ENCODE measurements at regions not wholly inside any gene's neighbourhood (a gene's known extent, or its start where the extent isn't known, plus 50 kb on each side); places are given as distances from the start of the nearest gene placed in this dataset.
A peak's percentile ranks its signal among the peaks of the same experiment; 100 is the strongest.

GRCh38 chr10:59060852-59061251 is 115.6 kb upstream of the PHYHIPL start:
- WGBS, 3 donors, result 94 to 100% (median 98%) methylated on average over 1 of the region's 1 CpG
- H3K4me1 ChIP-seq (ENCODE audit: control insufficient read depth in 3 of 3, insufficient read depth in 2 of 3, low read depth in 1 of 3, low read length in 2 of 3), result peaks cover 0 to 21% (median 0%) of the 10 kb centered on the region in 3 donors
- no peaks in the 10 kb centered on the region for H3K36me3 ChIP-seq (ENCODE audit: control insufficient read depth in 3 of 3, insufficient read depth in 2 of 3, low read depth in 1 of 3, low read length in 3 of 3)
- H3K27me3 ChIP-seq (ENCODE audit: control insufficient read depth in 3 of 3, insufficient read depth in 3 of 3, low read length in 3 of 3), result no peaks in the 10 kb centered on the region
- H3K27ac ChIP-seq (ENCODE audit: low read depth in 1 of 3, low read length in 2 of 3), result no peak overlapping the region
- H3K9me3 ChIP-seq (ENCODE audit: control insufficient read depth in 2 of 2, insufficient read depth in 1 of 2, low read depth in 1 of 2, low read length in 1 of 2), result no peaks in the 10 kb centered on the region
- FAIRE-seq (no peak), DNase-seq (no peak)
- H3K4me3 ChIP-seq (ENCODE audit: low read depth in 1 of 3, low read length in 3 of 3), result no peak overlapping the region

- Histone ChIP-seq H3K9me3 (ENCODE audit: control insufficient read depth in 2 of 2, insufficient read depth in 1 of 2, low read depth in 1 of 2, low read length in 1 of 2) (no peaks in the 10 kb centered on the region), H3K4me3 (ENCODE audit: low read depth in 1 of 3, low read length in 3 of 3) (no peak overlapping the region), H3K27ac (ENCODE audit: low read depth in 1 of 3, low read length in 2 of 3) (peak overlapping the region in 1 of 3 donors; percentile 19), H3K27me3 (ENCODE audit: control insufficient read depth in 3 of 3, insufficient read depth in 3 of 3, low read length in 3 of 3) (no peaks in the 10 kb centered on the region), H3K36me3 (ENCODE audit: control insufficient read depth in 3 of 3, insufficient read depth in 2 of 3, low read depth in 1 of 3, low read length in 3 of 3) (no peaks in the 10 kb centered on the region), H3K4me1 (ENCODE audit: control insufficient read depth in 3 of 3, insufficient read depth in 2 of 3, low read depth in 1 of 3, low read length in 2 of 3) (peaks cover 0 to 21% (median 0%) of the 10 kb centered on the region in 3 donors)
- WGBS, 3 donors, result 40 to 79% (median 58%) methylated on average over 1 of the region's 1 CpG
- DNase-seq (peak in 1 of 2 donors; percentile 18), FAIRE-seq (no peak)
These were observed 113.0 kb upstream of the PHYHIPL start for GRCh38 chr10:59063491-59063890.

GRCh38 chr10:59064080-59064692 is 112.3 kb upstream of the PHYHIPL start:
- DNase-seq (peak; percentile 56 to 80), FAIRE-seq (no peak)
- WGBS, 3 donors, result 12 to 61% (median 34%) methylated on average over 2 of the region's 2 CpGs
- H3K4me1 ChIP-seq (ENCODE audit: control insufficient read depth in 3 of 3, insufficient read depth in 2 of 3, low read depth in 1 of 3, low read length in 2 of 3), result peaks cover 0 to 21% (median 0%) of the 10 kb centered on the region in 3 donors
- no peaks in the 10 kb centered on the region for H3K36me3 ChIP-seq (ENCODE audit: control insufficient read depth in 3 of 3, insufficient read depth in 2 of 3, low read depth in 1 of 3, low read length in 3 of 3)
- no peaks in the 10 kb centered on the region for H3K27me3 ChIP-seq (ENCODE audit: control insufficient read depth in 3 of 3, insufficient read depth in 3 of 3, low read length in 3 of 3)
- H3K9me3 ChIP-seq (ENCODE audit: control insufficient read depth in 2 of 2, insufficient read depth in 1 of 2, low read depth in 1 of 2, low read length in 1 of 2), result no peaks in the 10 kb centered on the region
- no peak overlapping the region for H3K4me3 ChIP-seq (ENCODE audit: low read depth in 1 of 3, low read length in 3 of 3)
- peak overlapping the region in 1 of 3 donors; percentile 46 for H3K27ac ChIP-seq (ENCODE audit: low read depth in 1 of 3, low read length in 2 of 3)

GRCh38 chr10:59064759-59065539 is 111.5 kb upstream of the PHYHIPL start:
- no peak for DNase-seq
- no peaks in the 10 kb centered on the region for H3K36me3 ChIP-seq (ENCODE audit: control insufficient read depth in 3 of 3, insufficient read depth in 2 of 3, low read depth in 1 of 3, low read length in 3 of 3)
- no peak for FAIRE-seq
- H3K27me3 ChIP-seq (ENCODE audit: control insufficient read depth in 3 of 3, insufficient read depth in 3 of 3, low read length in 3 of 3), result no peaks in the 10 kb centered on the region
- 64 to 82% (median 78%) methylated on average over 6 of the region's 6 CpGs for WGBS, 3 donors
- no peak overlapping the region for H3K4me3 ChIP-seq (ENCODE audit: low read depth in 1 of 3, low read length in 3 of 3)
- H3K27ac ChIP-seq (ENCODE audit: low read depth in 1 of 3, low read length in 2 of 3), result peak overlapping the region in 1 of 3 donors; percentile 46
- no peaks in the 10 kb centered on the region for H3K9me3 ChIP-seq (ENCODE audit: control insufficient read depth in 2 of 2, insufficient read depth in 1 of 2, low read depth in 1 of 2, low read length in 1 of 2)
- peaks cover 0 to 21% (median 0%) of the 10 kb centered on the region in 3 donors for H3K4me1 ChIP-seq (ENCODE audit: control insufficient read depth in 3 of 3, insufficient read depth in 2 of 3, low read depth in 1 of 3, low read length in 2 of 3)

GRCh38 chr10:59068581-59069191 is 107.8 kb upstream of the PHYHIPL start:
- H3K27ac ChIP-seq (ENCODE audit: low read depth in 1 of 3, low read length in 2 of 3), result no peak overlapping the region
- H3K36me3 ChIP-seq (ENCODE audit: control insufficient read depth in 3 of 3, insufficient read depth in 2 of 3, low read depth in 1 of 3, low read length in 3 of 3), result no peaks in the 10 kb centered on the region
- WGBS, 3 donors, result 66 to 81% (median 80%) methylated on average over 5 of the region's 5 CpGs
- DNase-seq, result no peak
- H3K27me3 ChIP-seq (ENCODE audit: control insufficient read depth in 3 of 3, insufficient read depth in 3 of 3, low read length in 3 of 3), result no peaks in the 10 kb centered on the region
- H3K9me3 ChIP-seq (ENCODE audit: control insufficient read depth in 2 of 2, insufficient read depth in 1 of 2, low read depth in 1 of 2, low read length in 1 of 2), result peaks cover 0 to 2% of the 10 kb centered on the region in 2 donors
- peaks cover 0 to 31% (median 4%) of the 10 kb centered on the region in 3 donors for H3K4me1 ChIP-seq (ENCODE audit: control insufficient read depth in 3 of 3, insufficient read depth in 2 of 3, low read depth in 1 of 3, low read length in 2 of 3)
- no peak for FAIRE-seq
- H3K4me3 ChIP-seq (ENCODE audit: low read depth in 1 of 3, low read length in 3 of 3), result no peak overlapping the region

- WGBS, 3 donors, result 80 to 93% (median 83%) methylated on average over 1 of the region's 1 CpG
- no peak for FAIRE-seq
- no peak overlapping the region for H3K4me3 ChIP-seq (ENCODE audit: low read depth in 1 of 3, low read length in 3 of 3)
- H3K9me3 ChIP-seq (ENCODE audit: control insufficient read depth in 2 of 2, insufficient read depth in 1 of 2, low read depth in 1 of 2, low read length in 1 of 2), result peaks cover 0 to 2% of the 10 kb centered on the region in 2 donors
- no peak for DNase-seq
- no peak overlapping the region for H3K27ac ChIP-seq (ENCODE audit: low read depth in 1 of 3, low read length in 2 of 3)
- H3K4me1 ChIP-seq (ENCODE audit: control insufficient read depth in 3 of 3, insufficient read depth in 2 of 3, low read depth in 1 of 3, low read length in 2 of 3), result peaks cover 0 to 26% (median 4%) of the 10 kb centered on the region in 3 donors
- H3K36me3 ChIP-seq (ENCODE audit: control insufficient read depth in 3 of 3, insufficient read depth in 2 of 3, low read depth in 1 of 3, low read length in 3 of 3), result no peaks in the 10 kb centered on the region
- H3K27me3 ChIP-seq (ENCODE audit: control insufficient read depth in 3 of 3, insufficient read depth in 3 of 3, low read length in 3 of 3), result no peaks in the 10 kb centered on the region
These were observed 104.4 kb upstream of the PHYHIPL start for GRCh38 chr10:59072038-59072437.

- peak; percentile 46 to 73 for DNase-seq
- Histone ChIP-seq H3K4me3 (ENCODE audit: low read depth in 1 of 3, low read length in 3 of 3) (no peak overlapping the region), H3K36me3 (ENCODE audit: control insufficient read depth in 3 of 3, insufficient read depth in 2 of 3, low read depth in 1 of 3, low read length in 3 of 3) (no peaks in the 10 kb centered on the region), H3K27ac (ENCODE audit: low read depth in 1 of 3, low read length in 2 of 3) (peak overlapping the region in 1 of 3 donors; percentile 34), H3K9me3 (ENCODE audit: control insufficient read depth in 2 of 2, insufficient read depth in 1 of 2, low read depth in 1 of 2, low read length in 1 of 2) (peaks cover 0 to 2% of the 10 kb centered on the region in 2 donors), H3K27me3 (ENCODE audit: control insufficient read depth in 3 of 3, insufficient read depth in 3 of 3, low read length in 3 of 3) (no peaks in the 10 kb centered on the region), H3K4me1 (ENCODE audit: control insufficient read depth in 3 of 3, insufficient read depth in 2 of 3, low read depth in 1 of 3, low read length in 2 of 3) (peaks cover 0 to 26% (median 4%) of the 10 kb centered on the region in 3 donors)
- FAIRE-seq, result no peak
- 21 to 61% (median 25%) methylated on average over 1 of the region's 1 CpG for WGBS, 3 donors
These were observed 102.9 kb upstream of the PHYHIPL start for GRCh38 chr10:59073456-59074053.

GRCh38 chr10:59075576-59075975 is 100.9 kb upstream of the PHYHIPL start:
- Histone ChIP-seq H3K9me3 (ENCODE audit: control insufficient read depth in 2 of 2, insufficient read depth in 1 of 2, low read depth in 1 of 2, low read length in 1 of 2) (peaks cover 0 to 2% of the 10 kb centered on the region in 2 donors), H3K27me3 (ENCODE audit: control insufficient read depth in 3 of 3, insufficient read depth in 3 of 3, low read length in 3 of 3) (no peaks in the 10 kb centered on the region), H3K4me3 (ENCODE audit: low read depth in 1 of 3, low read length in 3 of 3) (no peak overlapping the region), H3K36me3 (ENCODE audit: control insufficient read depth in 3 of 3, insufficient read depth in 2 of 3, low read depth in 1 of 3, low read length in 3 of 3) (no peaks in the 10 kb centered on the region), H3K27ac (ENCODE audit: low read depth in 1 of 3, low read length in 2 of 3) (no peak overlapping the region), H3K4me1 (ENCODE audit: control insufficient read depth in 3 of 3, insufficient read depth in 2 of 3, low read depth in 1 of 3, low read length in 2 of 3) (peaks cover 3 to 28% (median 4%) of the 10 kb centered on the region in 3 donors)
- WGBS, 3 donors, result 89 to 95% (median 94%) methylated on average over 1 of the region's 1 CpG
- FAIRE-seq (no peak), DNase-seq (no peak)

All from small intestine (tissue), 7 donors.